ENCODE measurements at regions not wholly inside any gene's neighbourhood (a gene's known extent, or its start where the extent isn't known, plus 50 kb on each side); places are given as distances from the start of the nearest gene placed in this dataset.

- Mint-ChIP-seq H3K4me1 (ENCODE audit: low read depth) (no peaks in the 10 kb centered on the region), H3K4me3 (no peak overlapping the region), H3K27me3 (ENCODE audit: insufficient read depth) (no peaks in the 10 kb centered on the region), H3K27ac (no peak overlapping the region), H3K9me3 (peaks cover 17% of the 10 kb centered on the region), H3K36me3 (ENCODE audit: low read depth) (no peaks in the 10 kb centered on the region)
- intact Hi-C loops (cut with micrococcal nuclease) = no loop called here
- DNase-seq (ENCODE audit: low spot score) = no peak
These were observed 1003.8 kb downstream of the TMTC2 start for GRCh38 chr12:83690465-83690864.

GRCh38 chr12:83689333-83689732 lies 1002.6 kb downstream of the TMTC2 start:
- Mint-ChIP-seq H3K9me3 (peaks cover 12% of the 10 kb centered on the region), H3K27me3 (ENCODE audit: insufficient read depth) (no peaks in the 10 kb centered on the region), H3K36me3 (ENCODE audit: low read depth) (no peaks in the 10 kb centered on the region), H3K4me1 (ENCODE audit: low read depth) (no peaks in the 10 kb centered on the region), H3K27ac (no peak overlapping the region), H3K4me3 (no peak overlapping the region)
- intact Hi-C loops (cut with micrococcal nuclease) = no loop called here
- no peak for DNase-seq (ENCODE audit: low spot score)

GRCh38 chr12:83676781-83677295 lies 990.1 kb downstream of the TMTC2 start:
- no peaks in the 10 kb centered on the region for H3K27me3 Mint-ChIP-seq (ENCODE audit: insufficient read depth)
- H3K4me3 Mint-ChIP-seq = no peak overlapping the region
- H3K4me1 Mint-ChIP-seq (ENCODE audit: low read depth) = no peaks in the 10 kb centered on the region
- no peak for DNase-seq (ENCODE audit: low spot score)
- H3K9me3 Mint-ChIP-seq = no peaks in the 10 kb centered on the region
- no peaks in the 10 kb centered on the region for H3K36me3 Mint-ChIP-seq (ENCODE audit: low read depth)
- intact Hi-C loops (cut with micrococcal nuclease) = no loop called here
- no peak overlapping the region for H3K27ac Mint-ChIP-seq

GRCh38 chr12:83666690-83667089 lies 980.0 kb downstream of the TMTC2 start:
- Mint-ChIP-seq H3K27me3 (ENCODE audit: insufficient read depth) (no peaks in the 10 kb centered on the region), H3K27ac (no peak overlapping the region), H3K36me3 (ENCODE audit: low read depth) (no peaks in the 10 kb centered on the region), H3K9me3 (no peaks in the 10 kb centered on the region), H3K4me1 (ENCODE audit: low read depth) (no peaks in the 10 kb centered on the region), H3K4me3 (no peak overlapping the region)
- intact Hi-C loops (cut with micrococcal nuclease) = no loop called here
- DNase-seq (ENCODE audit: low spot score) = no peak

GRCh38 chr12:83665634-83666218 lies 979.0 kb downstream of the TMTC2 start:
- Mint-ChIP-seq H3K27me3 (ENCODE audit: insufficient read depth) (no peaks in the 10 kb centered on the region), H3K4me3 (no peak overlapping the region), H3K27ac (no peak overlapping the region), H3K36me3 (ENCODE audit: low read depth) (no peaks in the 10 kb centered on the region), H3K9me3 (no peaks in the 10 kb centered on the region), H3K4me1 (ENCODE audit: low read depth) (no peaks in the 10 kb centered on the region)
- intact Hi-C loops (cut with micrococcal nuclease) = no loop called here
- DNase-seq (ENCODE audit: low spot score) = no peak

- H3K27me3 Mint-ChIP-seq (ENCODE audit: insufficient read depth) = no peaks in the 10 kb centered on the region
- H3K4me1 Mint-ChIP-seq (ENCODE audit: low read depth) = no peaks in the 10 kb centered on the region
- DNase-seq (ENCODE audit: low spot score) = no peak
- no peak overlapping the region for H3K27ac Mint-ChIP-seq
- no peaks in the 10 kb centered on the region for H3K36me3 Mint-ChIP-seq (ENCODE audit: low read depth)
- intact Hi-C loops (cut with micrococcal nuclease) = no loop called here
- no peaks in the 10 kb centered on the region for H3K9me3 Mint-ChIP-seq
- no peak overlapping the region for H3K4me3 Mint-ChIP-seq
These were observed 977.9 kb downstream of the TMTC2 start for GRCh38 chr12:83664650-83665049.

- intact Hi-C loops (cut with micrococcal nuclease) = no loop called here
- H3K4me1 Mint-ChIP-seq (ENCODE audit: low read depth) = no peaks in the 10 kb centered on the region
These were observed 974.1 kb downstream of the TMTC2 start for GRCh38 chr12:83660727-83661358.

GRCh38 chr12:83659321-83659720 lies 972.6 kb downstream of the TMTC2 start:
- no peak for DNase-seq (ENCODE audit: low spot score)
- Mint-ChIP-seq H3K4me1 (ENCODE audit: low read depth) (no peaks in the 10 kb centered on the region), H3K36me3 (ENCODE audit: low read depth) (no peaks in the 10 kb centered on the region), H3K9me3 (no peaks in the 10 kb centered on the region), H3K27ac (no peak overlapping the region), H3K27me3 (ENCODE audit: insufficient read depth) (no peaks in the 10 kb centered on the region), H3K4me3 (no peak overlapping the region)
- intact Hi-C loops (cut with micrococcal nuclease) = no loop called here

More at GRCh38 chr12:83660727-83661358, 974.1 kb downstream of the TMTC2 start:
- Mint-ChIP-seq H3K9me3 (no peaks in the 10 kb centered on the region), H3K4me3 (no peak overlapping the region), H3K27me3 (ENCODE audit: insufficient read depth) (no peaks in the 10 kb centered on the region), H3K36me3 (ENCODE audit: low read depth) (no peaks in the 10 kb centered on the region), H3K27ac (no peak overlapping the region)
- no peak for DNase-seq (ENCODE audit: low spot score)

- intact Hi-C loops (cut with micrococcal nuclease) = no loop called here
- Mint-ChIP-seq H3K36me3 (ENCODE audit: low read depth) (no peaks in the 10 kb centered on the region), H3K27me3 (ENCODE audit: insufficient read depth) (no peaks in the 10 kb centered on the region), H3K9me3 (peaks cover 12% of the 10 kb centered on the region), H3K4me3 (no peak overlapping the region), H3K27ac (no peak overlapping the region), H3K4me1 (ENCODE audit: low read depth) (no peaks in the 10 kb centered on the region)
- no peak for DNase-seq (ENCODE audit: low spot score)
These were observed 969.3 kb downstream of the TMTC2 start for GRCh38 chr12:83656004-83656403.

- intact Hi-C loops (cut with micrococcal nuclease) = no loop called here
- Mint-ChIP-seq H3K27me3 (ENCODE audit: insufficient read depth) (no peaks in the 10 kb centered on the region), H3K4me3 (no peak overlapping the region)
These were observed 955.5 kb downstream of the TMTC2 start for GRCh38 chr12:83642205-83642604.

GRCh38 chr12:83641789-83642188 lies 955.1 kb downstream of the TMTC2 start:
- no peaks in the 10 kb centered on the region for H3K36me3 Mint-ChIP-seq (ENCODE audit: low read depth)
- H3K9me3 Mint-ChIP-seq = peaks cover 9% of the 10 kb centered on the region
- no peak overlapping the region for H3K4me3 Mint-ChIP-seq
- intact Hi-C loops (cut with micrococcal nuclease) = no loop called here
- H3K4me1 Mint-ChIP-seq (ENCODE audit: low read depth) = no peaks in the 10 kb centered on the region
- no peak for DNase-seq (ENCODE audit: low spot score)
- no peaks in the 10 kb centered on the region for H3K27me3 Mint-ChIP-seq (ENCODE audit: insufficient read depth)
- H3K27ac Mint-ChIP-seq = no peak overlapping the region

More at GRCh38 chr12:83642205-83642604, 955.5 kb downstream of the TMTC2 start:
- Mint-ChIP-seq H3K9me3 (peaks cover 9% of the 10 kb centered on the region), H3K4me1 (ENCODE audit: low read depth) (no peaks in the 10 kb centered on the region), H3K27ac (no peak overlapping the region), H3K36me3 (ENCODE audit: low read depth) (no peaks in the 10 kb centered on the region)
- DNase-seq (ENCODE audit: low spot score) = no peak

GRCh38 chr12:83634726-83635267 lies 948.1 kb downstream of the TMTC2 start:
- no peak overlapping the region for H3K27ac Mint-ChIP-seq
- intact Hi-C loops (cut with micrococcal nuclease) = no loop called here
- H3K27me3 Mint-ChIP-seq (ENCODE audit: insufficient read depth) = no peaks in the 10 kb centered on the region
- H3K9me3 Mint-ChIP-seq = no peaks in the 10 kb centered on the region
- no peak for DNase-seq (ENCODE audit: low spot score)
- no peaks in the 10 kb centered on the region for H3K4me1 Mint-ChIP-seq (ENCODE audit: low read depth)
- H3K4me3 Mint-ChIP-seq = no peak overlapping the region
- H3K36me3 Mint-ChIP-seq (ENCODE audit: low read depth) = no peaks in the 10 kb centered on the region

GRCh38 chr12:83630526-83630925 lies 943.8 kb downstream of the TMTC2 start:
- no peaks in the 10 kb centered on the region for H3K36me3 Mint-ChIP-seq (ENCODE audit: low read depth)
- no peaks in the 10 kb centered on the region for H3K27me3 Mint-ChIP-seq (ENCODE audit: insufficient read depth)
- H3K4me1 Mint-ChIP-seq (ENCODE audit: low read depth) = no peaks in the 10 kb centered on the region
- intact Hi-C loops (cut with micrococcal nuclease) = no loop called here
- no peak overlapping the region for H3K27ac Mint-ChIP-seq
- no peak for DNase-seq (ENCODE audit: low spot score)
- no peaks in the 10 kb centered on the region for H3K9me3 Mint-ChIP-seq
- no peak overlapping the region for H3K4me3 Mint-ChIP-seq

All from activated T-helper 1 cell treated with anti-CD3 and anti-CD28 coated beads, Interleukin-12 subunit alpha, Interleukin-12 subunit beta, Interleukin-2, Interleukin-4 antibody, amounts not matched to agents 30 ng/mL and 10 ng/mL and 1 ng/mL, durations not matched to agents 14 hours and 24 hours and 36 hours (primary cell).